ENCODE measurements at regions not wholly inside any gene's neighbourhood (a gene's known extent, or its start where the extent isn't known, plus 50 kb on each side); places are given as distances from the start of the nearest gene placed in this dataset.

DNA sequence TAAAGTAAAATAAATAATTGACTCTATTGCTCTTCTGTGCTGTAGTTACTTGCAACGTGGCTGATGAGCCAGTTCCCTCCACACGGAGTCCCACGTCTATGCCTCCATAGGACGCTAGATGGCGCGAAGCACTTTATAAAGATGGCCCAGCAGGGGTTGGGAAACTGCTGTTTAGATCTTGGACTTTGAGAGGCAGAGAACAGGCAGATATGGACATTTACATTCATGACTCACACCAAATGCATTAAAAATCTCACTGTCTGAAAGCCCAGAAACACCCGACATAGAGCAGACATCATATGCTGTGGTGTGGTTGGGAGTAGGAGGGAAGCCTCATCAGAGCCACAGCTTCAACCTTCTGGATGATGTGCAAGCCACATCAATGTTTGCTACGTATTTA is 643.1 kb upstream of the ARGLU1 start:
- Histone ChIP-seq H3K4me3 (ENCODE audit: insufficient read depth, low read depth, low read length) (no peak overlapping the region), H3K36me3 (replicated peaks; ENCODE audit: control insufficient read depth, insufficient read depth, low read length) (no peaks in the 10 kb centered on the region), H3K27me3 (ENCODE audit: control insufficient read depth, insufficient read depth, low read length) (no peaks in the 10 kb centered on the region)
- peak; percentile 62 for DNase-seq

DNA sequence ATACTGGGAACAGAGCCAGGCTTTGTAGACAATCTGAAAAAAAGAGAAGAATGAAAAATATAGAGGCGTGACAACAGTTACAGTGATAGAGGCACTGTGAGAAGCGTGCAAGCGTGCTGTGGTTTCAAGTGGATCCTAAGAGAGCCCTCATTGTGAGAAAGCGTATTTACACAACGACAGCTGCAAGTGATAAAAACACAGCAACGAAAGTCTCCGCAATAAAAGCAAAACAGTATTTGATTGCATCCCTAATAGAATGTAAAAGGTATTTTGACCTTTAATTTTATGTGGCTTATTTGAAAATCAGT is 642.7 kb upstream of the ARGLU1 start:
- H3K27me3 ChIP-seq (ENCODE audit: control insufficient read depth, insufficient read depth, low read length) = no peaks in the 10 kb centered on the region
- no peaks in the 10 kb centered on the region for H3K36me3 ChIP-seq (replicated peaks; ENCODE audit: control insufficient read depth, insufficient read depth, low read length)
- no peak for DNase-seq
- no peak overlapping the region for H3K4me3 ChIP-seq (ENCODE audit: insufficient read depth, low read depth, low read length)

DNA sequence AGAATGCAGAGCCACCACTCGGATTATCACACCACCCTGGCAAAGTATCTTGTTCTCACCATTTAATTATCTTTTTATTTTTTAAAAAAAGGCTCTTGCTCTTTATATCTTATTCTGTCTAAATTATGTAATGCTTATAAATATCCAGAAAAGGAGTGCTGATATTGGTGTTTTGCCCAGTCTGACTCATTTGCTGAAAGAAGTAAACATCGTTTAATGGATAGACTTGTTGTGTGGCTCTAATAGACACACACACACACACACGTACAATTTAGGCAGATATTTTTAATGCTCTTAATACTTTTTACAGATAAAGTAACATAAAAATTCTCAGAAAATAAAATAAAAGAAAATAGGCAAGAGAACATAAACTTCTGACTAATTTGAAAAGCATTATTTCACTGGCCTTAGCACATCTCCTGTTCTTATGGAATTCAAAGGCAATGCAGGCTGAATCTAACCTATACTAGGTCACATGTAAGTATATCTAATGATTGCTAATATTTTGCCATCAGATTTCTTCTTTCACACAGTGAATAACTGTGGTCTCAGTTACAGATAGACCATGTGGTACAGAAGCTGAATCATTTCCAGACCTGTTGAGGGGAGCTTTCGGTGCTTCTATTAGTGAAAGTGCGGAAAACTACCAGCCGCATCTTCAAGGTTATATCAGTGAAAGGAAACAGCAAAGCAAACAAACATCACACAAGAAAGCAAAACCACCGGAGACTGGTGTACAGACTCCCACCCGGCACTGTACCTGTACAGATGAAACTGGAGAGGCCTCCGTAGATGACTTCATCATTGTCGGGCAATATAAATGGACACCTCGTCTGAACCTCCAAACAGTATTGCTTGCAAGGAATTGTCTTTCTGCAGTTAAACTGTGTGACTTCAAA is 642.1 kb upstream of the ARGLU1 start:
- Histone ChIP-seq H3K36me3 (replicated peaks; ENCODE audit: control insufficient read depth, insufficient read depth, low read length) (no peaks in the 10 kb centered on the region), H3K27me3 (ENCODE audit: control insufficient read depth, insufficient read depth, low read length) (no peaks in the 10 kb centered on the region), H3K4me3 (ENCODE audit: insufficient read depth, low read depth, low read length) (no peak overlapping the region)
- DNase-seq = no peak

DNA sequence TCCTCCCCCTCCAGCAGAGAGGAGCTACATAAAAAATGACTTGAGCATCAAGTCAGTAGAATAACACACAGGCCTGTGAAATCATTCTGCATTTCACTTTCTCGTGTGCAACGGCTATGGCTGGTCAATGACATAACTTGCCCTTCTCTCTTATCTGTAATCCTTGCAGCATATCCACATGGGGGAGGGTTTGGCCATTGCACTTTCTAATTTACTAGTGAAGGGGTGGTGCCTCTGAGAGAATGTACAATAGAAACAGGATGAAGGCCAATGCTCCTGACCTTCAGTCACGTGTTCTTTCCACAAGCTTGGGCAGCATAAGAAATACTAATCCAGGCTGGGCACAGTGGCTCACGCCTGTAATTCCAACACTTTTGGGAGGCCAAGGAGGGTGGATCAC is 641.0 kb upstream of the ARGLU1 start:
- Histone ChIP-seq H3K27me3 (ENCODE audit: control insufficient read depth, insufficient read depth, low read length) (no peaks in the 10 kb centered on the region), H3K36me3 (replicated peaks; ENCODE audit: control insufficient read depth, insufficient read depth, low read length) (no peaks in the 10 kb centered on the region), H3K4me3 (ENCODE audit: insufficient read depth, low read depth, low read length) (no peak overlapping the region)
- DNase-seq = no peak

DNA sequence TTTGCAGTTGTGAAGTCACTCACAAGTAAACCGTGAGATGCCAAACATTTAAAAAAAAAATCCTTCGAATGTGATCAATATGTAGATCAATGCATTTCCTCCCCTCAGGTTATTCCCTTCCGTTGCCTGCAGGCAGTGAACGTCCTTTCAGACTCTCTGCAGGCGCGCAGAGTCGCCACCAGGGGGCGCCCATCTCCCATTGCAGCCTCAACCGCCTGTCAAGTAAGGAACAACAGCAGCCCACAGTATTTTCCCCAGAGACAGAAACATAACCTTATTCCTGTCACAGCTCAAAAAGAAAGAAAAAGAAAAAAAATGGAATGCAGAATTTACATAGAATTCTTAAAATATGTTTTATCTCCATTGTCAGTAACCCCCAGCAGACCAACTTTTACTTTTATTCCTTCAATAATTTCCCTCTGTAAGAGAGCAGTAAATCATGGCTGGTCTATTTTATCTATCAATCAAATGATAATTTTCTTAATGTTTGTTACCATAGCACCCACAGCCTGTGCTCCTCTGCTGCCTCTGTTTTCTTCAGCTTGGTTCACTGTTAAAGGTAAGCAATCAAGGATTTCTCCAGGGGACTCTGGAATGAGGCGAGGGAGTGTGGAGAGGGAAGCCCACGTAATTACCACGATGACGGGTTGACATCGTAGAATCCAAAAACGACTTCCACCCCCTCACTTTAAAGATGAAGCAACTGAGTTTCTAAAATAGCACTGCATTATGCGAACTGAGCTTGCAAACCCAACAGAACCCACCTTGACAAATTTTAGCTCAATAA is 637.6 kb upstream of the ARGLU1 start:
- no peaks in the 10 kb centered on the region for H3K27me3 ChIP-seq (ENCODE audit: control insufficient read depth, insufficient read depth, low read length)
- no peaks in the 10 kb centered on the region for H3K36me3 ChIP-seq (replicated peaks; ENCODE audit: control insufficient read depth, insufficient read depth, low read length)
- peak; percentile 75 for DNase-seq
- H3K4me3 ChIP-seq (ENCODE audit: insufficient read depth, low read depth, low read length) = no peak overlapping the region

DNA sequence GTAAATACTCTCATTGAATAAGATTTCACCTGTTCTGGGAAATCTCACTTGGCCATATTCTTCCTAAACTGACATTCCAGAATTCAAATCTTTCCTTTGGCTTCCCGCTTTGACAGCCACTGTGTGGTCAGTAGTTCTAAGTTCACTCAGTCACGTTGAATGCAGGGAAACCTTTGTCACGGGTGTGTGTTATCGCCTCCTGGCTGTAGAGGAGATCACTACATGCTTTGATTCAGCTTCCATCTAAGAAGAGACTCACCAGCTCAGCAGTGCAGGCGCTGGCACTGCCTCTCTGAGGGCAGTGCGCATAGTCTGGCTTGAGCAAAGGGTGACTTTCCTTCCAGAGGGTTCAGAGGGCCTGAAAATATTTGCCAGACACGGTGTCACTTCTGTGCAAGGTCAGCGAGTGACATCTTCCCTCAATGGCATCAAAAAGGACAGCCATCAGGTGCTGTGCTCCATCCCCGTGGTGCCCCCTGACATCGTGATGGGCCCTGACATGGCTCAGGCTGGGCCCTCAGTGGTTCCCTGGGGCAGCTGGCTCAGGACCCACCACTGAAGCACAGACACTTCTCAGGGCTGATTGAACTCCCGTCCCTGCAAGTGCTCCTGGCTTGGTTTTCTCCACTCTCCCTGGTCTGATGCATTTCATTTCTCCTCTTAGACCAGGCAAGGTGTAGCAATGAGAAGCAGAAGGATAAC is 635.4 kb upstream of the ARGLU1 start:
- Histone ChIP-seq H3K4me3 (ENCODE audit: insufficient read depth, low read depth, low read length) (no peak overlapping the region), H3K36me3 (replicated peaks; ENCODE audit: control insufficient read depth, insufficient read depth, low read length) (no peaks in the 10 kb centered on the region), H3K27me3 (ENCODE audit: control insufficient read depth, insufficient read depth, low read length) (no peaks in the 10 kb centered on the region)
- DNase-seq = peak; percentile 75

DNA sequence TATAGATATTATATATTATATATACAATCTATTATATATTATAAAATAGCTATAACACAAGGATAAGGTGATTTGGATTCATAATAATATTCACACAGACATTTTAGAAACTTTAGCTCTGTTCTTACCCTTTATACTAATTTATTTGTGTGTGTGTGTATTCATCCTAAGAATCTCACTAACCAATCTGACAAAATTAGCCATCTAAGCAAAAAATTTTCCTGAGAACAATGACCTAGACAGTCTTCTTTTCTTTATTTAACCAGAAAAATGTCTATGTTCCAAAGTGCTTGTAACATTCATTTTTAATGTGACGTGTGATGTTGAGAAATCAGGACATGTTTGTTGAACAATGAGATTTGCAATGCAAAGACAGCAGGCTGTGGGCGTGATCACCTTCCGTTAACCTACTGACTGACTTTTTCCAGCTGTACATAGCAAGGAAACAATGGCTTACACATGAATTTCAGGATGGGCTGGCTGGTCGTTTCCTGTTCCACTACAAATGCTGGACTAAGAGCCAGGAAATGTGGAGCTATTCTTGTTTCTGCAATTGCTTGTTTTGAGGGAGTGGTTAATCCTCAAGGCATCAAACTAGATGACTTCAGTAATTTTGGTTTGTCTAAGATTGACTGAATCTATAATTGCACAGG is 634.6 kb upstream of the ARGLU1 start:
- Histone ChIP-seq H3K27me3 (ENCODE audit: control insufficient read depth, insufficient read depth, low read length) (no peaks in the 10 kb centered on the region), H3K36me3 (replicated peaks; ENCODE audit: control insufficient read depth, insufficient read depth, low read length) (no peaks in the 10 kb centered on the region)
- DNase-seq = no peak

DNA sequence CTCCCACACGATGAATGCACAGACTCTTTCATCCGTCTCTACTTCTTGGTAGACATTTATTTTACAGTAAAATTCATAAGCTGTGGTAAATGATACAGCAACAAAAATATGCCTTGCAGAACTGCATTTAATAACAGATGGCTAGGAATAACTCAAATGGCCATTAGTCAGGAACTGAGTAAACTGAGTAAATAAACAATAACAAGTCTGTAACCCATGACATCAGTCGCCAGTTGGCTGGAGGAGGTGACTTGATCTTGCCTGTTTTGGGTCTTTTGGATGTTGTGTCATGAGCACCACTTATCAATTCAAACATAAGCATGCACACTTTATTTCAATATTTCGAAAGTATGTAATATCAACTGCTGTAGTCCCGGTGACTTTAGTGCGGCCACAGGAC is 632.6 kb upstream of the ARGLU1 start:
- DNase-seq = no peak
- Histone ChIP-seq H3K36me3 (replicated peaks; ENCODE audit: control insufficient read depth, insufficient read depth, low read length) (no peaks in the 10 kb centered on the region), H3K4me3 (ENCODE audit: insufficient read depth, low read depth, low read length) (no peak overlapping the region), H3K27me3 (ENCODE audit: control insufficient read depth, insufficient read depth, low read length) (no peaks in the 10 kb centered on the region; the same call in 1 of the 2 replicates)

More for the DNA sequence above, 634.6 kb upstream of the ARGLU1 start:
- no peak overlapping the region for H3K4me3 ChIP-seq (ENCODE audit: insufficient read depth, low read depth, low read length)

DNA sequence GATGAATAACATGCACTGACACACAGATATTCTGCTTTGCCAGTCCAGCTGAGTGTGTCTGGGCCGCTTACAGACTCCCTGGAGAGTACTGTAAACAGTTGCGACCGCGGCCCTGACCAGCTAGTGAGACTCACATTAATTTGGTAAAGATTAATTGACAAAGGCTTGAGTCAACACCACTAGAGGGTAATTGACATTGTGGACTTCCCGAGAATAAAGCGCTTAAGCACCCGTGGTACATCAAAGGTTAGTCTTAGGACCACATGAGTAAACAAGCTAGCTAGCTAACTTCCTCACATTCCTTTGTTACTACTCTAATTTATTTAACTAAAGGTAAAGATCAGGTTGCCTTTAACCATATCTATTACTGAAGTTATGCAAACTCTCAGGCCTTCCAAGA is 624.4 kb upstream of the ARGLU1 start:
- H3K4me3 ChIP-seq (ENCODE audit: insufficient read depth, low read depth, low read length) = no peak overlapping the region
- H3K27me3 ChIP-seq (ENCODE audit: control insufficient read depth, insufficient read depth, low read length) = peaks cover 29% of the 10 kb centered on the region
- DNase-seq = no peak
- H3K36me3 ChIP-seq (replicated peaks; ENCODE audit: control insufficient read depth, insufficient read depth, low read length) = no peaks in the 10 kb centered on the region

DNA sequence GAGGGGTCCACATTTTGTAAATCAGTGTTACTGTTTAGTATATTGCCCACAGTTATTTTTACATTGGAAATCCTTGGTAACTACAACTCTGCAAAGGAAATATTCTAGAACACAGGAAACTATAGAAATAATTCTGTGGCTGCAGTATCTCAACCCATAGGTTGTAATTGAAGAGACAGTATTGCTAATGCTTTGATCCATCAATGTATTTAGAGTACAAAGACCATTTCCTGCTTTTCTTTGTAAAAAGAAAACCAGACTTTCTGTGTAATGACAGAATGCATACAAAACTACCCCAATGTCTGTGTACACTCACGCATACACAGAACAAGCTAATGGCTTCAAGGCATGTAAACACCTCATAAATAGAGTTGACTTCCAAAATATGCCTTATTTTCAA is 622.1 kb upstream of the ARGLU1 start:
- Histone ChIP-seq H3K27me3 (ENCODE audit: control insufficient read depth, insufficient read depth, low read length) (peaks cover 26% of the 10 kb centered on the region), H3K36me3 (replicated peaks; ENCODE audit: control insufficient read depth, insufficient read depth, low read length) (no peaks in the 10 kb centered on the region), H3K4me3 (ENCODE audit: insufficient read depth, low read depth, low read length) (no peak overlapping the region)
- no peak for DNase-seq

DNA sequence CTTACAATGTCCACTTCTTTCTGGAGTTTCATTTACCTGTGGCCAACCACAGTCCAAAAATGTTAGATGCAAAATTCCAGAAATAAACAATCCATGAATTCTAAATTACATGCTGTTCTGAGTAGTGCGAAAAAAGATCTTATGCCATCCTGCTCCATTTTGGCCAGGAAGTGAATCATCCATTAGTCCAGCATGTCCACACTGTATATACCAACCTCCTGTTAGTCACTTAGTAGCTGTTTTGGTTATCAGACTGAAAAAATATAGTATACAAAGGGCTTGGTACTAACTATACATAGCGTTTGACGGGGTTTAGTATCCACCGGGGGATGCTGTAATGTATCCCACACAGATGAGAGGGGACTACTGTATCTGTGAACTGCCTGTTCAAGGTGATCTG is 618.0 kb upstream of the ARGLU1 start:
- peaks cover 5% of the 10 kb centered on the region; the same call in 1 of the 2 replicates for H3K27me3 ChIP-seq (ENCODE audit: control insufficient read depth, insufficient read depth, low read length)
- H3K4me3 ChIP-seq (ENCODE audit: insufficient read depth, low read depth, low read length) = no peak overlapping the region
- no peaks in the 10 kb centered on the region for H3K36me3 ChIP-seq (replicated peaks; ENCODE audit: control insufficient read depth, insufficient read depth, low read length)
- no peak for DNase-seq

DNA sequence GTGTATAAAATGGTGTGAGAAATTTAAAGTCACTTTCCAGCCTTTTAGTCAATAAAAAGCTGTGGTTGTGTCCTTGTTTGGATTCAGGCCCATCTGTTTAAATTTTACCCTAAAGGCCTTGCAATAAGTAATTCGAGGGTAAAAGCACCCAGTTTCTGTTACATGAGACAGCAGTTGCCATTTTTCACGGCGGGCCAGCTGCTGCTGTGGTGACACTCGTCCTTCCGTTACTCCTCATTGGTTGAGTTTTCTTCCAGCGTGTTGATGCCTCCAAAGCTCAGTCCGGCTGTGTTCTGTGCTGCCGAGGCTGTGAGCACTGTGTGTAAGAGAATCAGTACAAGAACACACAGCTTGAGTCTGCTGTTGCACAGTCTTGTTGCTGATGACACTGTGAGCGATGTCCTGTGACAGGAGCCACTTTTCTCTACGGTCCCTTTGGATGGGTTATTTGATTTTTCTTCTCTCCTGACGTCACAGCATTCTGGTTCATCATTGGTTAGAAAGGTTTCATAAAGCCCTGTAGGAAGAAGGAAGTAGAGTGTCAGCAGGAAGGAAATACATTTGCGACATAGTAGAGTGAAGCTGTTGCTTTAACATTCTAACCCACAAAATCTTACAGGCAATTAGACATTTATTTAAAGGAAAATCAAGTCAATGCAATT is 602.5 kb upstream of the ARGLU1 start:
- no peaks in the 10 kb centered on the region for H3K27me3 ChIP-seq (ENCODE audit: control insufficient read depth, insufficient read depth, low read length)
- no peak for DNase-seq

DNA sequence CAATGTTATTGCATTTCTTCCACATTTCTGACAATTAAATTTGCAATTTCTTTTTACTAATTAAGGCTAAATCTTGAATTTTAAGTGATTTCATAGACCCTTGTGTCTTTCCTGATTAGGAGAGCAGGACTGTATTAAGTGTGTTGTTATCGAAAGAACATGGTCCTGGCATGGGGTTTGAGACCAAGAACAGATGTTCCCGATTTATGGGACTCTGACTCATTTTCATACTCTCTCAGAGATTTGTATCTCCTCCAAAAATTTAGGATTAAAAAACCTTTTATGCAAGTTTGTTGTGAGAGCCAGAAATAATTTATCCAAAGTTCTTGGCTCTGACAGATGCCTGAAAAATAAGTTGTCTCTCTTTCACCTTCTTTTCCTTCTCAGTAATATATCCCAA is 589.3 kb upstream of the ARGLU1 start:
- no peaks in the 10 kb centered on the region for H3K36me3 ChIP-seq (replicated peaks; ENCODE audit: control insufficient read depth, insufficient read depth, low read length)
- H3K27me3 ChIP-seq (ENCODE audit: control insufficient read depth, insufficient read depth, low read length) = no peaks in the 10 kb centered on the region
- no peak overlapping the region for H3K4me3 ChIP-seq (ENCODE audit: insufficient read depth, low read depth, low read length)
- DNase-seq = no peak

More for the DNA sequence above, 602.5 kb upstream of the ARGLU1 start:
- no peak overlapping the region for H3K4me3 ChIP-seq (ENCODE audit: insufficient read depth, low read depth, low read length)
- no peaks in the 10 kb centered on the region for H3K36me3 ChIP-seq (replicated peaks; ENCODE audit: control insufficient read depth, insufficient read depth, low read length)

DNA sequence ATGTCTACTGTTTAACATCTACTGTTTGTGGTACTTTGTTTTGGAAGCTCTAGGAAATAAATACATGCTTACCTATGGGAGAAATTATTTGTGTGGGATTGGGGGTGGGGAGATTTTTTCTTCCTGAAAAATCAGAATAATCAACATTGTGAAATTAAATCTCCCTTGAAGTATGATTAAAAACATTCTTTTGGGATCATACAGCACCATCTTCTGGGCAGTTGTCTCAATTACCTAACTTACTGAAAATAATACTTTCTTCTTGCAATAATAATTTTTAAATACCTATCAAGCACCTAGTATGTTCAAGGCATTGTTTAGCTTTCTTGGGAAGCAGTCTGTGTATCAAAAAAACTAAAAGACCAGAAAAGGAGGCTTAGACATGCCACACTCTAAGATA is 576.5 kb upstream of the ARGLU1 start:
- no peak for DNase-seq
- Histone ChIP-seq H3K4me3 (ENCODE audit: insufficient read depth, low read depth, low read length) (no peak overlapping the region), H3K27me3 (ENCODE audit: control insufficient read depth, insufficient read depth, low read length) (no peaks in the 10 kb centered on the region), H3K36me3 (replicated peaks; ENCODE audit: control insufficient read depth, insufficient read depth, low read length) (no peaks in the 10 kb centered on the region)

Data from H7 (cell line).